ENCODE measurements at regions not wholly inside any gene's neighbourhood (a gene's known extent, or its start where the extent isn't known, plus 50 kb on each side); places are given as distances from the start of the nearest gene placed in this dataset.
"Not testable (repeated sequence)": the region's sequence is repeated elsewhere in the genome, so short reads cannot be mapped to it uniquely, and the experiment has no call there.

DNA sequence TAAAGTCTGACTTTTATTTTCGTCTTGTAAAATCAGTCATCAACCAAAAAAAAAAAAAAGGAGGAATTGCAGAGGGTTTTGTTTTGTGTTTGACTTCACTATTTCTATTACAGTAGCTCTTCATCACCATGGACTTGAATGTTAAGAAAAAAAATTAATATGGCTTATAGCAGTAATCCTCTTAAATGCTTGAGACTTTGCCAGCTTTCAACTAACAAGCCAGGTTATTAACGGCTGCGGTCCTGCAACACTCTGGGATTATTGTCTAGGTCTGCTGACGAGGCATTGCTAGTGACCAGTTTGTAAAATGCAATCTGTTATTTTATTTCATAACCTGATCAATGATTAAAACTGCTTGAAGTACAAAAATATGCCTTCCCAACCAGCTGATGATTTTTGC, 647.2 kb upstream of the KLHL1 start:
- intact Hi-C loops (cut with DNase I) = no loop called here
- no peak overlapping the region for H3K4me3 ChIP-seq
- no peaks in the 10 kb centered on the region for H3K27me3 ChIP-seq
- 64 to 67% methylated on average over 4 of the region's 4 CpGs for WGBS, 2 donors
- H3K4me1 ChIP-seq = no peaks in the 10 kb centered on the region
- H3K9me3 ChIP-seq = no peaks in the 10 kb centered on the region
- ATAC-seq = no peak
- no peak for DNase-seq
- TF ChIP-seq, protein P1, sequence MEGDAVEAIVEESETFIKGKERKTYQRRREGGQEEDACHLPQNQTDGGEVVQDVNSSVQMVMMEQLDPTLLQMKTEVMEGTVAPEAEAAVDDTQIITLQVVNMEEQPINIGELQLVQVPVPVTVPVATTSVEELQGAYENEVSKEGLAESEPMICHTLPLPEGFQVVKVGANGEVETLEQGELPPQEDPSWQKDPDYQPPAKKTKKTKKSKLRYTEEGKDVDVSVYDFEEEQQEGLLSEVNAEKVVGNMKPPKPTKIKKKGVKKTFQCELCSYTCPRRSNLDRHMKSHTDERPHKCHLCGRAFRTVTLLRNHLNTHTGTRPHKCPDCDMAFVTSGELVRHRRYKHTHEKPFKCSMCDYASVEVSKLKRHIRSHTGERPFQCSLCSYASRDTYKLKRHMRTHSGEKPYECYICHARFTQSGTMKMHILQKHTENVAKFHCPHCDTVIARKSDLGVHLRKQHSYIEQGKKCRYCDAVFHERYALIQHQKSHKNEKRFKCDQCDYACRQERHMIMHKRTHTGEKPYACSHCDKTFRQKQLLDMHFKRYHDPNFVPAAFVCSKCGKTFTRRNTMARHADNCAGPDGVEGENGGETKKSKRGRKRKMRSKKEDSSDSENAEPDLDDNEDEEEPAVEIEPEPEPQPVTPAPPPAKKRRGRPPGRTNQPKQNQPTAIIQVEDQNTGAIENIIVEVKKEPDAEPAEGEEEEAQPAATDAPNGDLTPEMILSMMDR (IDR thresholded peaks at IDR 0.05) = no peak
- no peak overlapping the region for H3K27ac ChIP-seq
- no peaks in the 10 kb centered on the region for H3K36me3 ChIP-seq

DNA sequence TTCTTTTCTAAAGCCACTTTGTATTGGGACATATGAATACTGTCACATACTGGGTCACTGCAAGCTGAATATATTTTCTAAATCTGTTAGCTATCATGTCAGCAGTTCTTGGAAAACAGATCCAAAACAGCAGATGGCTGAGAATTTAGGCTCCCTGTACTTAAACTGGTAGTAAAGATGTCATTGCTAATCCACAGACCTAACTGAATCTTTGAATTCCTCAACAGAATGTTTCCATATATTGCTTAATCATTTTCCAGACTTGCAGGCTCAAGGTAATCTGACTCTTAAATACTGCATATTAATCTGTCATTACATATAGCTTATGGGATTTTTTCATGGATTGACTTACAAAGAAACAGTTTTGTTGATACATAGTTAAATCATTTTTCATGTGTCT, 639.0 kb upstream of the KLHL1 start:
- no peak overlapping the region for H3K27ac ChIP-seq
- H3K9me3 ChIP-seq = no peaks in the 10 kb centered on the region
- H3K36me3 ChIP-seq = no peaks in the 10 kb centered on the region
- DNase-seq (no peak), ATAC-seq (no peak)
- no peak overlapping the region for H3K4me3 ChIP-seq
- intact Hi-C loops (cut with DNase I) = no loop called here
- no peaks in the 10 kb centered on the region for H3K27me3 ChIP-seq
- no peaks in the 10 kb centered on the region for H3K4me1 ChIP-seq
- TF ChIP-seq, protein P1 (IDR thresholded peaks at IDR 0.05) = no peak

DNA sequence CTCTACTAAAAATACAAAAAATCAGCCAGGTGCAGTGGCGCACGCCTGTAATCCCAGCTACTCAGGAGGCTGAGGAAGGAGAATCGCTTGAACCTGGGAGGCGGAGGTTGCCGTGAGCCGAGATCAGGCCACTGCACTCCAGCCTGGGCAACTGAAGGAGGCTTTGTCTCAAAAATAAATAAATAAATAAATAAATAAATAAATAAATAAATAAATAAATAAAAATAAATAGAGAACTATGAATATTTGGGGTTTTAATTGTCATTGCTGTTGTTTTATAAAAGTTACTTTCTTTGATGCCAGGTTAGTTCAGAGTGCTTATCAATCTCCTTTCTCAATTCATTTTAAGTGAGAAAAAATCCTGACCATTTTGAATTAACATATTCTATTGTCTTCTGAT, 638.2 kb upstream of the KLHL1 start:
- ATAC-seq; H3K4me1 ChIP-seq; H3K36me3 ChIP-seq; intact Hi-C loops (cut with DNase I); H3K27me3 ChIP-seq; H3K4me3 ChIP-seq; H3K9me3 ChIP-seq; DNase-seq; H3K27ac ChIP-seq: not testable (repeated sequence)
- 97% methylated on average over 6 of the region's 6 CpGs for WGBS, 2 donors

DNA sequence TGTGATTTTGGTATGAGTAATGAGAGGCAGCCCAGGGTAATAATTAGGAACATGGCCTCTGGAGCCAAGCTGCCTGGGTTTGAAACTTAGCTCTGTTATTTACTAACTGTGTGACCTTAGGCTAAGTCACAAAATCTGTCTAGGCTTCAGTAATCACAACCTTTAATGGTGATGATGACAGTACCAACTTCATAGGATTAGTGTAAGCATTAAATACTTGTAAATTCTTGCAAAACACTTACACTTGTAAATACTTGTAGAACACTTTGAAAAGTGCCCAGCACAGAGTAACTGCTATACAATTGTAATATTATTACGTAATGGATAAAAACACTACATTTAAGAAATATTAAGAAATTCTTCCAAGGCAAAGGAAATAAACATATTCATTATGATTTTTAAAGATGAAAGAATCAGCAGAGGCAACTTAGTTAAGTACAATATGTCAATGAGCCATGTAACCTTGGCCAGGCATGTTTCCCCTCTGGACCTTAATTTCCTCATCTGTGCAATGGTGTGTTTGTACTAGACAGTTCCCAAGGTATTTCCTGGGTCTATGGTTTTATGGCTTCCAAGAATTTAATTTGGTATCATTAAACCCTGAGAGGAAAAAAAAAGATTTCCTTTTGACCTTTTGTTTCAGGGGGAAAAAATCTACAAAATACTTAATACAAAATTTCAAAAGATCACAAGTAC, 628.5 kb upstream of the KLHL1 start:
- DNase-seq = no peak
- no peak for ATAC-seq
- H3K27me3 ChIP-seq = no peaks in the 10 kb centered on the region
- TF ChIP-seq, protein P1 (IDR thresholded peaks at IDR 0.05) = no peak
- intact Hi-C loops (cut with DNase I) = no loop called here
- H3K4me1 ChIP-seq = no peaks in the 10 kb centered on the region
- no peaks in the 10 kb centered on the region for H3K36me3 ChIP-seq
- 94 to 98% methylated on average over 1 of the region's 1 CpG for WGBS, 2 donors
- H3K4me3 ChIP-seq = no peak overlapping the region
- H3K9me3 ChIP-seq = no peaks in the 10 kb centered on the region
- H3K27ac ChIP-seq = no peak overlapping the region

DNA sequence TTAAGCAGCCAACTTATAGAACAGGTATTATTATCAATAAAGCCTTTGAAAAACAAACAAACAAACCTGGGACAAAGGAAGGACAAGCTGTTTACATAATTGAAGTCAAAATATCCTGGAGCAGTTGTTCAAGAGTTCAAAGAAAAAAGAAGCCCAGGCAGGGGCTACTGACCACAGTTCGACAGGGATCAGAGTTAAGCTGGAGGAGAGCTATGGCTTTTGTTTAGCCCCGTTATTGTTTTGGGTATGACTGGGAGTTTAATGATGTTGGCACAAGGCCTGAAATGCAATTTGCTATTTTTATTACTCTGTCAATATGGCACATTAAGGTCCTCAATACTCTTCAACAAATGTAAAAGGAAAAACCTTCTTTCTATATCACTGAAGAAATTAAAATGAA, 624.4 kb upstream of the KLHL1 start:
- intact Hi-C loops (cut with DNase I) = no loop called here
- TF ChIP-seq, protein P1 (IDR thresholded peaks at IDR 0.05) = no peak
- Histone ChIP-seq H3K4me1 (no peaks in the 10 kb centered on the region), H3K27ac (no peak overlapping the region), H3K36me3 (no peaks in the 10 kb centered on the region), H3K4me3 (no peak overlapping the region), H3K27me3 (no peaks in the 10 kb centered on the region), H3K9me3 (no peaks in the 10 kb centered on the region)
- DNase-seq = no peak
- no peak for ATAC-seq
- WGBS, 2 donors = 58 to 67% methylated on average over 2 of the region's 2 CpGs
